HG03103 (cell line): ENCODE measurements at regions not wholly inside any gene's neighbourhood (a gene's known extent, or its start where the extent isn't known, plus 50 kb on each side); places are given as distances from the start of the nearest gene placed in this dataset.

Experiments
- ATAC-seq: cut with Tn5 transposase; IDR thresholded peaks from one replicate; pipeline ENCODE4 v1.9.1; 2021; ENCODE audit warnings: low read depth; ENCODE audit not compliant: unreplicated experiment

DNA sequence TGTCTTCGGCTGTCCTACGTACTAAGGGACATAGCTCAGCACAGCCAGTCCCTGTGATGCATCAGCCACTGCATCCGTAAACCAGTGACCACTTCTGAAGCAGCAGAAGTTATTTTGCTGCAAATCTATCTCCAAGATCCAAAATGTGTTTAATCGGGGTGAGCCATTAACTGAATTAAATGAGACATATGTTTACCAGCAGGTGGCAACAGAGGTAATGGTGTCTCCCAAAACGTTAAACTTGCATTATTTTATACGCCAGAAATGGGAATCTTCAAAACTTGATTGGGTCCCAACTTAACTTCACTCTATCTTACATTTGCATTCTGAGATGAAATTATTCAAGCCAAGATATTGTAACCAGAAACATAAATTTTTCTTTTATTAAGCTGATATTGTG lies 75.3 kb upstream of the BOC start:
- no peak for ATAC-seq

DNA sequence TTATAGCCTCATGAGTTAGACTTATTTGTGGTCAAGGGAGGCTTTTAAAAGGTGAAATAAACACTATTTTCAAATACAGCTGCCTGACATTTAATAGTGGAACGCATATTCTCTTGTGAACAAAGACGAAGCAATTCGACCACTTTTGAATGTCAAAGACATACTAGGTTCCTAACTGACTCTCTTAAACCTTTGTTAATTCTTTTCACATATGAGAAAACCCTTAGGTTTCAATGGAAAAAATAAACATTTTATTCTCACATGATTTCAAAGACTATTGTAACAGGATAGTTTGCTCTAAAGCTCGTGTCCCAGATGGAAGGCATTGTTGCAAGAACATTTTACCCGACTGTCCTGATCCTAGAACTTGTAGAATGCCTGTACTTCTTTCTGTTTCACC lies 74.8 kb upstream of the BOC start:
- no peak for ATAC-seq

DNA sequence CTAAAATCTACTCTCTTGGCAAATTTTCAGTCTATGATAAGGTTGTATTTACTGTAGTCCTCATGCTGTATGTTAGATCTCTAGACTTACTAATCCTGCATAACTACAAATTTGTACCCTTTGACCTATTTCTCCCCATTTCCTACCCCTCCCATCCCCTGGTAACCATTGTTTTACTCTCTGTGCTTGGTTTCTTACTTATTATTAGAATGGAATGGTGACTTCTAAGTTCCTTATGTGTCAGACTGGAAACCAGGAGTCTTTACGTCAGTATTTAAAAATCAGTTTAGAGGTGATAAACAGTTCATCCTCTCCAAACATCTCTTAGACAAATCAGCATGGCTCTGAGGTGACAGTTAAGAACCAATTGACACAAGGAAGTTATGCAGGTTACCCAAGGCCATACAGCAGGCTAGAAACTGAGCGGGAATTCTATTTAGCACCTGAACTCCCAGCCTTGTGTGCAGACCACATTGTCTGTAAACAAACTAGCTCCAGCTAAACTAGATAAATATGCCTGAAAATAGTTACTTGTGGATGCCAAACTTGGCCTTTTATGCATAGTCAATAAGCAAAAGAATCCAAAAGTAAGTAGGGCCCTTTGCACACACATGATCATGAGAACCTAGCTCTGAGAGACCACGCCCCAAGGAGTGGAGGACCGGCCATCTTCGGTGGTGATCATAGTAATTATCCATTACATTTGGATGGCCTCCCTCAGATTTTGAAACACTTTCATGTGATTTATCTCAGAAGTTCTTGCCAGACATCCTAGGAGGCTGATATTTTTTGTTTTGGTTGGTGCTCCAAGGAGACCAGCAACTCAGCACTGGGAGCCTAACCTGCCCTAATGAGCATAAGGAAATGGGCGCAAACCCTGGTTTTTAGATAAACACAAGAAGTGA lies 72.3 kb upstream of the BOC start:
- ATAC-seq, result no peak

DNA sequence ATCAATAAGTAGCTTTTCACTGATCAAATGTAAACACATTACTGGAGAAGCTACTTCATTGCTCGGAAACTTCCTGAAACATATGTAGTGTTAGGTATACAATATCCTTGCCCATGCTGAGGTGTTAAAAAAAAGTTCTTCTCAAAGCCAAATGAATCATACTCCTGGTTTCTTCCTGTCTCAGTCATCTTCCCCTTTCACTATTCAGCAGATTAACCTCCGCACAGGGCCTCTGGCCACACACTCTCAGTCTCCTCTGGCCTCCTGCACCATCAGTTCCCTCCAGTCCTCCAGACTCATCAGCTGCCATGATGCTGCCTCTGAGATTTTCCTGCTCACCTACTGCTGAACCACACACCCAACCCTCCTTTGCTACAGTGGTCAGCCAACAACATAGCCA lies 70.5 kb upstream of the BOC start:
- no peak for ATAC-seq

DNA sequence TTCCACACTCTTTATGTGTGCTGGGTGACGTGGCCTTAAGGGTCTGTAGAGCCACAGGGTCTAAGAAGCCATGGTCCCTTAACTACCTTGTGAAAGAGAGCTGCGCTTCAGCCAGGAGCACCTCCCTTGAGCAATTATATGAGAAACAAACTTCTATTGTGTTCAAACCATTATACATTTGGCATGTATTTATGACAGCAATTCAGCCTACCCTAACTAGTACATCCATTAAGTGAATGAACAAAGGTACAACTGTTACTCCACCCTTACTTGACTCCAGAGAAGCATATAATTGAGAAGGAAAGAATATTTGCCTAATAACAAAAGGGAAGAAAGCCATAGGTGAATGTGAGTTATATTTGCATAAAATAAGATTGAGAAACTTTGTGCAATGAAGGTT lies 69.8 kb upstream of the BOC start:
- ATAC-seq, result no peak

DNA sequence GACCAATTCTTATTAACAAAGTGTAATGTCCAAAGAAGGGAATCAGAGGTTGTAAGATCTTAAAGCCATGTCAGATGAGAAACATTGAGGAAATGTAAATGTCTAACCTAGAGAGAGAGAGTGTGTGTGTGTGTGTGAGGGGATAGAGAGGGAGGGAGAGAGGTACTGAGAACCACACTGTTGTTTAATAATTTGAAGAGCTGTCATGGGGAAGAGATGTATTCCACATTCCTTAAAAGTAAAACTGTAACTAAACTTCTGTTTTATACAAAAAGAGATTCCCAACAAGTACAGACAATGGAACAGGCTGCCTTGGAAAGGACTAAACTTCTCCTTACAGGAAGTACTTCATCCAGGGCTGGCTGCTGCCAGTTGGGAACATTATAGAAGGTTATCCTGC lies 68.9 kb upstream of the BOC start:
- ATAC-seq, result no peak

DNA sequence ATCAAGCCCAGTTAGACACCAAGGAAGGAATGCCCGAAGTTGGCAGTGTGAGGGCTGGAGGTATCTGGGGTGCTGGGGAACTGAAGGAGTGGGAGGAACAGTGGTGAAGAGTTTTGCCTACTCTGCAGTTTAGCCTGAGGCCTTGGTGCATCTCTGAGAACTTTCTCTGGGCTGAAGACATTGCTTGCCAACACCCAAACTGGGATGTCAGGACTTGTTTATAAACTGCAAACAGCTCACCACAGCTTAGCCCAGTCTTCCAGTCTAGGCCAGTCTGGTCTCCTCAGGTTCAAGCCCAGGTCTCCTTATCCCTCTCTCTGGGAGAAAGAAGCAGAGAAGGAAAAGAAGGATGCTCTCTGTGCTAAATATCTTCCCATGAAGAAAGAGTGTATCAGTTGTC lies 68.0 kb upstream of the BOC start:
- no peak for ATAC-seq

DNA sequence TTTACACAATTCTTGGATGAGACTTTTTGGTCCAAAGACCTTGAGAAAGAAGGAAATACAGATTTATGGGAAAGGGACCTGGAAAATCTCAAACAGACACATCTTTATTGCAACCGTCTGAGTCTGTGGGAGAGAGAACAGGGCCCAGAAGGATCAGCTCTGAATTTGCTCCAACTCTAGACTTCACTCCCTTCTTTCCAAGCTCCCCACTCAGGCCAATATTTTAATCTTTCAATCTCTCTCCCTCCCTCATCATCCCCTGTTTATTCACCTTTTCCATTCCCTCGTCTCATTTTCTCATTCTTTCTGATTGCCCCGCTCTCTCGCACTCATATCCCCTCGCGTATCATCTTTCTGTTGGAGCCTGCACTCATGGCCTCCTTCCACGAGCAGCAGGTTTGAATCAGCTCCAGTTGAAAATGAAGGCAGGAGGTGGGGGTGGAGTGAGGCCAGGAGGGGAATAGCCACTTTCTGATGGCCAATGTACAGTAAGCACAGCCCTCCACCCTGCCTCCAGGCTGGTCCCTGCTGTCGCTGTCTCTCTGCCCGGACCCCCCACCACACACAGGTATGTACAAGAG lies 63.6 kb upstream of the BOC start:
- ATAC-seq, result no peak

DNA sequence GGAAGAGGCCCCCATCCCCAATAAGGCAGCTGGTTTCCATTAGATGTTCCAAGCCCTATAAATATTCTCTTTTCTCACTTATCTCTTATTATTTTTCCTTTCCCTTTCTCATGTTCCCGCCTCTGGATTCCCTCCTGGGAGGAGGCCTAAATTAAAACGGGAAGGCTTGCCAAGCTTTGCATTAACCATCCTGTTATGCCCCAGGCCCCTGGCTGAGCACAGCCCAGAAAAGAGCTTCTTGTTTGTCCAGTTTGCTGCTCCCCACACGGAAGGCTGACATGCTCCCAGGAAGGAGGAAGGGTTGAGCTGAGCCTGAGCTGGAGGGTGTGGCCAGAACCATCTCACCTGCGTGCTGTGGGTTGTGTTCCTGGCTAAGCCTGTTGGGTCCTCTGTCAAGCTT lies 63.1 kb upstream of the BOC start:
- no peak for ATAC-seq

DNA sequence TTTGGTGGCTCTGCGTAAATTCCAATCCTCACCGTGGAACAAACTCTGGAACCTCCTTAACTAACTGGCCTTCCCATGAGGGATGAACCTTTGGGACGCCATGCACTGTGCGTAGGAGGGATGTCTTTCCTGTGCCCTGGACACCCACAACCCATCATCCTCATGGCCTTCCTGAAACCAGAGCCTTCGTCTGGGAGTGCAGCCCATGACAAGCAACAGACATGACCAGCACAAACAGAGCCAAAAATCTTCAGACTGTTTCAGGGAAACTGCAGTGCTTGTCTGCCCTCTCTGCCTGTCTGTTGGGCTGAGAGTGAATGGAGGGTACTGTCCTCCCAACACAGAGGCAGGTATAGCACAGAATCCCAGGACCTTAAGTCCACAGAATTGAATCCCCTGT lies 61.1 kb upstream of the BOC start:
- ATAC-seq, result no peak

DNA sequence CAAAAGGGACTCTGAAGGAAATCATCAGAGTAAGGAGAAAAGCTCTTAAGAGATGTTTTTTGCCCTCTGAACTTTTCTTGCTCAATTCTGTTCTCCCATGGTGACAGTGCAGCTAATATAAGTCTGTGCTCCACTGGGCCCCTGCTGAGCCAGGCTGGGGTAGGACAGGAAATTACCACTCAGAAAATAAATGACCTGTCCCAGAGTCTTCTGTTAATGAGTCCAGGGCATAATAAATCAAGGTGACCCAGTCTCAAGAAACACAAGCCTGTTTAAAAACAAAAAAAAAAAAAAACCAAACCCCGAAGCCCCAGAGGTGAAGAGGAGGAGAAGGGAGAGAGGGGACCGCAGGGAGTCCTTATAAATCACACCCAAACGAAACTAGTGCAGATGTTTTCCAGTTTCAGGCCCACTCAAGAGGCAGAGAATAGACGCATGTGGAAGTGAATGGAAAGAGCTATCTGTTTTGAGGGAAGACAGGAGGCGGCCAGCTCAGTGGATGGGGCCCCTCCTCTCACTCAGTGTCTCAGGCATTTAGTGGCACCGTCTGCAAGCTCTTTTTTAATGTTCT lies 59.8 kb upstream of the BOC start:
- ATAC-seq, result no peak

DNA sequence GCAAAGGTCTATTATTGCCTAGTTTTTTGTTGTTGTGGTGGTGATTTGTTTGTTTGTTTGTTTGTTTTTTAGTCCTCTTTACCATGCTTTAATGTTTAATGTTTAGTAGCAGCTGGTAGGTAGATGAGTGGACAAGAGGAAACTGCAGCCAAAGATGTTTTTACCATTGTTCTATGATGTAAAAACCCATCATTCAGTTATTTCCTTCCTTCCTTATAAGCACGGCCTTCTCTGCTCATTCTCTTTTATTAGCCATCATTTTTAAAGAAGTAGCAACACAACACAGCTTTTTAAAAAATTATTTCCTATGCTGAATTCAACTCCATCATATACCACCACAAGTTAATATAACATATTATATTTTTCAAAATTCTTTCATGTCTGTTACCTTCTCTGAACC lies 58.5 kb upstream of the BOC start:
- ATAC-seq, result no peak

DNA sequence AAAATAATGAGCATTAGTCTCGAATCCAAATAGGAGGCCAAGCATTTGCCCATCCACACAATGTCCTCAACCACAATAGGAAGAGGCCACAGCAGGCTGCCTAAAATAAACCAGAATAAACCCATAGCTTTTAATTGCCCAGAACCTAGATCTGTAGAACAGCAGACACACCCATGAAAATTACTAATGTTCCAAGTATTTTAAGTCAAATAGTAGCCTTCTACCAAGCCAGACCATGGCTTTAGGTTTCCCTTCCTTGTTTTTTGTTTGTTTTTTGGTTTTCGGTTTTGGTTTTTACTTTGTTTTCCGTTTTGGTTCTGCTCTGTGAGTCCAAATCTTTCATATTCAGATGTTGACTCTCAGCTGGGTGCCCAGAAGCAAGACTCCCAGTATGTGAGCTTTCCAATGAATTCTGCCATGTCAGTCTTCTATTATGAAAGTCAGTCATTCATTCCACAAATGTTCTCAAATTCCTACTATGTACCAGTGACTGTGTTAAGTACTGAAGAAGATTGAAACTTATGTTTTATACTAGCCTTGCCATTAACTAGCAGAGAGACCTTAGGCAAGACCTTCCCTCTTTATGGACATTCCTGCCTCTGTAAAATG lies 57.8 kb upstream of the BOC start:
- ATAC-seq, result peak; percentile 74

DNA sequence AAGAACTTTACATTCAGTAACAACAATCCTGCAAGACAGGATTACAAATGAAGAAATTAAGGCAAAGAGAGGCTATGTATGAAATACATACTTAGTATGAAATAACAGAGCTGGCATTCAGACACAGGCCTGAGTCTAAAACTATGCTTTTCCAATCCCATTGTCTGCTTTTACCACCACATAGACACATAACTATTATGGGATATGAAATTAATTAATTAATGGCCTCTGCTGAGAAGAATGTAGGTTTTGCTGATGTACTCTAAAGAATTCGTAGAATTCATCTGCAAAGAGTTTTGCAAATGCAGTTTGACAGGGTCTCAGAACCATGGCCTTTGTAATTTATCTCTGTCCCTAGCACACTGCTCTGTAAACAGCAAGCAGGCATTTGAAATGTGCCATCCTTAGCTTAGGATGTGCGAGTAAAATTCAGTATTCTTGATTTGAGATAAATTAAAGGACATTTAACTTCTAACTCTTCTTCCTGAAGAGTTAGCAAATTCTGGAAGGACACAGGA lies 54.5 kb upstream of the BOC start:
- no peak for ATAC-seq

DNA sequence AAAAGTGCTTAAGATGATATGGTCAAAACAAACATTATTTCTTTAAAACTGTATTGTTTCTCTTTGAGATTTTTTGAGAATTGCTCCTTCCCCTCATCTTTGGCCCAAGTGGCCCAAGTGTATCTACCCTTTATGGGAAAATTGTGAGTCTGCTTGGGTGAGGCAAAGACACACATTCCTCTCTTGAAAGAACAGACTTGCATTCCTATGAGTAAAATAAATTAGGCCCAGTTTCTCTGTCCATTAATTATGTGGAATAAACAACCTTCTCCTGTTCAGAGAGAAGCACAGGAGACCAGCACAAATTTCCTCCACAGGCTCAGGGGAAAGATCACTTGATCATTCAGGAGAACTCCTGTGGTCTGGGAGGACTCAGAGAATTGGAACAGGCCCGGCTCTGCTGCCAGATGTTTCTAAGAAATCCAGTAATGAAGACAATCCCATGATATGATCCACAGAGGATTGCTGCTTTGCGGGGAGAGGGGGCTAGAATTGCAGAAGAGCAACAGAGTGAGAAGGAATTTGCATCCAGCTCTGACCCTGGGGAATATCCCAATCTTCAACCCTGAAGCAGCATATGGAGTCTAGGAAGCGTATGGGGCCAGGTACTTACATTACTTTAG lies 53.8 kb upstream of the BOC start:
- ATAC-seq, result no peak

DNA sequence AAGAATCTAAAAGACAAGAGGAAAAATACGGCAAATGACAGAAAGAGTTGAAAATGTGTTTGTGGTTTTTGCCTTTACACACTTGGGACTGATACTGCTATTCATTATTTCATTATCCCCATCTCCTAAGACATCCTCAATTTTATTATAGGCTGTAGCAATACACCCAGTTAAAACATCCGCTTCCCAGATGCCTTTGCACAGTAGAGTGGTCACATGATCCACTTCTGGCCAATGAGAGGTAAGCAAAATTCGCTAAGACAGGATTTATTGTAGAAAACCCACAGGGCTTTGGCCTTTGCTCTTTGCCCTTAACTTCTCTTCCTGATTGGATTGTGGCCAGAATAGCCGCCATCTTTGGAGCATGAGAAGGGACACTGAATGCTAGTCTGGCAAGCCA lies 53.2 kb upstream of the BOC start:
- no peak for ATAC-seq
